H1 (cell line): ENCODE measurements at regions not wholly inside any gene's neighbourhood (a gene's known extent, or its start where the extent isn't known, plus 50 kb on each side); places are given as distances from the start of the nearest gene placed in this dataset.

Experiments used
- CTCF ChIA-PET: fragments of 300-600 bp; sonication (Branson Sonifier 250); formaldehyde crosslinking; loops from one replicate; lab custom pipeline; 2021; ENCODE audit not compliant: partially characterized antibody; lab: Charles Lee
- POLR2A ChIA-PET: fragments of 300-600 bp; sonication (Branson Sonifier 250); formaldehyde crosslinking; loops from one replicate; lab custom pipeline; 2021; ENCODE audit warnings: inconsistent platforms; ENCODE audit not compliant: partially characterized antibody; lab: Charles Lee
- DNase-seq, 2 experiments: peaks; one replicate each; pipeline versions ENCODE4 v3.0.0 to v3.0.0-alpha.2; 2010 to 2022; ENCODE audit warnings: low spot score in 2 of 2, low read depth in 1 of 2, mixed read lengths in 1 of 2
- FAIRE-seq: peaks from 2 replicates; lab custom pipeline; 2011; peaks lifted over from hg19 to GRCh38; lab: Jason Lieb, UNC
- H2AFZ ChIP-seq: 2 replicates; pipeline ENCODE4 v1.8.1; 2012; ENCODE audit warnings: low read length, inconsistent platforms
- H2AK5ac ChIP-seq: 2 replicates; pipeline ENCODE4 v1.6.1; 2013; ENCODE audit warnings: low read depth, low read length
- H2BK120ac ChIP-seq: replicated peaks from 2 replicates; pipeline ENCODE3; 2013; ENCODE audit warnings: low read depth, low read length, inconsistent platforms
- H2BK12ac ChIP-seq: 2 replicates; pipeline ENCODE4 v1.6.1; 2013; ENCODE audit warnings: low read depth, low read length
- H2BK15ac ChIP-seq: 2 replicates; pipeline ENCODE4 v1.6.1; 2013; ENCODE audit warnings: low read length
- H2BK20ac ChIP-seq: 2 replicates; pipeline ENCODE4 v1.6.1; 2013; ENCODE audit warnings: low read length
- H2BK5ac ChIP-seq: 2 replicates; pipeline ENCODE4 v1.6.1; 2013; ENCODE audit warnings: low read depth, low read length
- H3K14ac ChIP-seq: 2 replicates; pipeline ENCODE4 v1.6.1; 2013; ENCODE audit warnings: inconsistent platforms; ENCODE audit not compliant: insufficient read length
- H3K18ac ChIP-seq: 2 replicates; pipeline ENCODE4 v1.6.1; 2013; ENCODE audit warnings: low read length; ENCODE audit errors: extremely low read depth
- H3K23ac ChIP-seq: 2 replicates; pipeline ENCODE4 v1.6.1; 2013; ENCODE audit warnings: inconsistent platforms; ENCODE audit not compliant: insufficient read length
- H3K23me2 ChIP-seq: 2 replicates; pipeline ENCODE4 v1.6.1; 2013; ENCODE audit warnings: low read depth, low read length
- H3K27ac ChIP-seq: 2 replicates; pipeline ENCODE4 v1.6.1; 2011; ENCODE audit warnings: low read depth, low read length, inconsistent platforms
- H3K27me3 ChIP-seq, 4 experiments: replicated peaks in 1 of 4; 1 replicate in 1 of 4; 2 replicates in 3 of 4; pipeline versions ENCODE4 v1.6.1 to v1.8.1; 2011 to 2013; ENCODE audit warnings: low read length in 3 of 4, mild to moderate bottlenecking in 3 of 4, inconsistent platforms in 2 of 4, mixed read lengths in 2 of 4, moderate library complexity in 1 of 4; ENCODE audit not compliant: control insufficient read depth in 3 of 4, insufficient read depth in 3 of 4; ENCODE audit errors: extremely low read depth in 1 of 4
- H3K36me3 ChIP-seq, 4 experiments: 2 replicates each; pipeline versions ENCODE4 v1.6.1 to v1.8.1; 2011 to 2013; ENCODE audit warnings: mild to moderate bottlenecking in 4 of 4, low read length in 3 of 4, moderate library complexity in 2 of 4, control low read depth in 1 of 4, inconsistent platforms in 1 of 4; ENCODE audit not compliant: insufficient read depth in 4 of 4, control insufficient read depth in 2 of 4
- H3K4ac ChIP-seq: replicated peaks from 2 replicates; pipeline ENCODE3; 2013; ENCODE audit warnings: low read length, low read depth, mixed read lengths, inconsistent platforms; ENCODE audit not compliant: insufficient read length
- H3K4me1 ChIP-seq, 4 experiments: replicated peaks in 1 of 4; 1 replicate in 1 of 4; 2 replicates in 3 of 4; pipeline versions ENCODE4 v1.6.1 to v1.8.1; 2011 to 2013; ENCODE audit warnings: low read length in 3 of 4, inconsistent platforms in 2 of 4, mixed read lengths in 1 of 4; ENCODE audit not compliant: insufficient read depth in 4 of 4, control insufficient read depth in 3 of 4
- H3K4me2 ChIP-seq, 2 experiments: 2 replicates each; pipeline versions ENCODE4 v1.6.1 to v1.8.1; 2011 to 2013; ENCODE audit warnings: low read depth in 2 of 2, low read length in 2 of 2, control low read depth in 1 of 2, inconsistent platforms in 1 of 2, mild to moderate bottlenecking in 1 of 2; ENCODE audit not compliant: insufficient read depth in 1 of 2
- H3K4me3 ChIP-seq, 4 experiments: fragments of 200-600, 300-600 bp in 1 of 4; sonication (generic), shearing (Covaris generic), sonication (Bioruptor Twin) in 1 of 4; 2 replicates each; pipeline versions ENCODE4 v1.5.1 to v1.8.1; 2011 to 2016; ENCODE audit warnings: low read length in 4 of 4, low read depth in 3 of 4, control low read depth in 2 of 4, inconsistent platforms in 2 of 4, mild to moderate bottlenecking in 2 of 4, mixed read lengths in 1 of 4, moderate library complexity in 1 of 4; ENCODE audit not compliant: insufficient read depth in 2 of 4; ENCODE audit errors: extremely low read depth in 1 of 4
- H3K56ac ChIP-seq: replicated peaks from 2 replicates; pipeline ENCODE3; 2013; ENCODE audit warnings: low read depth, mild to moderate bottlenecking, mixed read lengths, low read length, inconsistent platforms; ENCODE audit not compliant: insufficient read length
- H3K79me1 ChIP-seq: 2 replicates; pipeline ENCODE4 v1.6.1; 2013; ENCODE audit warnings: low read depth, low read length, control low read depth
- H3K79me2 ChIP-seq, 2 experiments: 2 replicates each; pipeline versions ENCODE4 v1.6.1 to v1.8.1; 2012 to 2013; ENCODE audit warnings: low read length in 2 of 2, mild to moderate bottlenecking in 2 of 2, inconsistent platforms in 1 of 2; ENCODE audit not compliant: insufficient read depth in 2 of 2, control insufficient read depth in 1 of 2
- H3K9ac ChIP-seq, 4 experiments: replicated peaks in 1 of 4; 1 replicate in 1 of 4; 2 replicates in 3 of 4; pipeline versions ENCODE4 v1.6.1 to v1.8.1; 2011 to 2013; ENCODE audit warnings: low read depth in 3 of 4, low read length in 3 of 4, control low read depth in 2 of 4, mild to moderate bottlenecking in 2 of 4, moderate library complexity in 2 of 4, inconsistent platforms in 1 of 4; ENCODE audit errors: extremely low read depth in 1 of 4
- H3K9me3 ChIP-seq, 2 experiments: 2 replicates each; pipeline versions ENCODE4 v1.6.1 to v1.8.1; 2012 to 2013; ENCODE audit warnings: mild to moderate bottlenecking in 2 of 2, moderate library complexity in 2 of 2, control low read depth in 1 of 2, inconsistent platforms in 1 of 2, low read depth in 1 of 2, low read length in 1 of 2, mixed read lengths in 1 of 2; ENCODE audit not compliant: insufficient read depth in 2 of 2
- H4K20me1 ChIP-seq, 2 experiments: replicated peaks in 1 of 2; 2 replicates each; pipeline versions ENCODE3 to v1.8.1; 2011 to 2013; ENCODE audit warnings: inconsistent platforms in 2 of 2, low read length in 2 of 2, mild to moderate bottlenecking in 1 of 2; ENCODE audit not compliant: insufficient read depth in 2 of 2, control insufficient read depth in 1 of 2
- H4K5ac ChIP-seq: 2 replicates; pipeline ENCODE4 v1.6.1; 2013; ENCODE audit warnings: low read length, low read depth, mixed read lengths, inconsistent platforms; ENCODE audit not compliant: insufficient read length
- H4K8ac ChIP-seq: 2 replicates; pipeline ENCODE4 v1.8.0; 2013; ENCODE audit warnings: mild to moderate bottlenecking, moderate library complexity, low read length, inconsistent platforms; ENCODE audit not compliant: insufficient read depth; ENCODE audit errors: extremely low read depth
- H4K91ac ChIP-seq: replicated peaks from 2 replicates; pipeline ENCODE3; 2013; ENCODE audit warnings: low read length, mixed read lengths, inconsistent platforms; ENCODE audit not compliant: insufficient read length
- EP300 ChIP-seq, 2 experiments: IDR thresholded peaks; 1 replicate in 1 of 2; 2 replicates in 1 of 2; pipeline ENCODE4 v1.6.1; 2011 to 2012; ENCODE audit warnings: low read depth in 2 of 2, low read length in 2 of 2, mild to moderate bottlenecking in 2 of 2, borderline replicate concordance in 1 of 2, inconsistent platforms in 1 of 2, moderate library complexity in 1 of 2
- HDAC2 ChIP-seq, 2 experiments: fragments of 300-600 bp in 1 of 2; sonication (generic) in 1 of 2; IDR thresholded peaks; 2 replicates each; pipeline ENCODE4 v1.6.1; 2011 to 2012; ENCODE audit warnings: low read depth in 2 of 2, low read length in 2 of 2, mild to moderate bottlenecking in 2 of 2, moderate library complexity in 2 of 2, borderline replicate concordance in 1 of 2, inconsistent platforms in 1 of 2
- KDM1A ChIP-seq: fragments of 200-600, 300-600 bp; sonication (generic); IDR thresholded peaks from 2 replicates; pipeline ENCODE4 v1.7.1; 2016; ENCODE audit warnings: mild to moderate bottlenecking, low read length, borderline replicate concordance
- POU5F1 ChIP-seq: IDR thresholded peaks from 2 replicates; pipeline ENCODE4 v1.6.1; 2011; ENCODE audit warnings: low read depth, mild to moderate bottlenecking, low read length, moderate library complexity
- RFX5 ChIP-seq: IDR thresholded peaks from 2 replicates; pipeline ENCODE4 v1.6.1; 2011; ENCODE audit warnings: low read depth, low read length, improper control_type of control experiment, borderline replicate concordance
- WGBS, 2 experiments: shearing (Covaris generic) in 1 of 2; methylation state at CpG; one replicate each; pipeline versions ENCODE4 v1.1.6 to v1.1.7; 2013 to 2015; ENCODE audit warnings: low lambda C conversion rate in 2 of 2, mixed read lengths in 2 of 2, inconsistent platforms in 1 of 2, low coverage in 1 of 2, missing lambda C conversion rate in 1 of 2; ENCODE audit not compliant: insufficient replicate concordance in 2 of 2, insufficient coverage in 1 of 2, insufficient read length in 1 of 2; ENCODE audit errors: extremely low coverage in 1 of 2, missing lambda C conversion rate in 1 of 2; 5-methylcytosine and 5-hydroxymethylcytosine counted together

GRCh38 chr10:53395449-53395848, 622.9 kb upstream of the MBL2 start:
- FAIRE-seq (no peak), DNase-seq (no peak)
- no peak overlapping the region for H3K4me2 ChIP-seq
- ChIA-PET CTCF (interaction anchor here (0.7 kb wide), 1 partner anchor 70 kb away, joined by 3 read pairs; no protein-coding TSS in a partner anchor), POLR2A (no interaction called here)
- no peak overlapping the region for H2AK5ac ChIP-seq
- no peak overlapping the region; a peak in 1 of 8 replicates for H3K4me3 ChIP-seq
- no peak overlapping the region for H3K56ac ChIP-seq
- no peak overlapping the region for H3K23ac ChIP-seq
- H3K79me2 ChIP-seq: no peaks in the 10 kb centered on the region
- H3K79me1 ChIP-seq: no peaks in the 10 kb centered on the region
- no peaks in the 10 kb centered on the region for H3K4me1 ChIP-seq
- H3K9ac ChIP-seq: no peak overlapping the region
- H3K27ac ChIP-seq: no peak overlapping the region
- no peak overlapping the region for H2BK120ac ChIP-seq
- no peak overlapping the region for H4K8ac ChIP-seq
- no peak overlapping the region for H4K5ac ChIP-seq
- no peak overlapping the region for H4K91ac ChIP-seq
- H3K27me3 ChIP-seq: no peaks in the 10 kb centered on the region
- no peak overlapping the region for H3K14ac ChIP-seq
- H2BK5ac ChIP-seq: no peak overlapping the region
- no peaks in the 10 kb centered on the region for H4K20me1 ChIP-seq
- H3K18ac ChIP-seq: no peak overlapping the region
- no peaks in the 10 kb centered on the region for H3K23me2 ChIP-seq
- WGBS, 2 experiments: 86% methylated on average over 5 of the region's 5 CpGs; no CpG with 5 or more reads in 1 of the 2 experiments
- no peak overlapping the region for H2BK20ac ChIP-seq
- H3K9me3 ChIP-seq: peaks cover 36 to 45% of the 10 kb centered on the region in 2 experiments
- no peak overlapping the region for H2BK15ac ChIP-seq
- TF ChIP-seq POU5F1 (peak; percentile 41; the same call in 1 of the 2 replicates), RFX5 (no peak), EP300 (IDR thresholded peaks at IDR 0.05; ENCODE audit: borderline replicate concordance in 1 of 2, low read depth in 2 of 2, low read length in 2 of 2) (peak in 1 of 2 experiments; percentile 71; a peak in 1 of 3 replicates), KDM1A (peak; percentile 53; the same call in 1 of the 2 replicates), HDAC2 (IDR thresholded peaks at IDR 0.05; ENCODE audit: borderline replicate concordance in 1 of 2, low read depth in 2 of 2, low read length in 2 of 2) (peak in 1 of 2 experiments; percentile 50; a peak in 1 of 4 replicates)
- H2BK12ac ChIP-seq: no peak overlapping the region
- peaks cover 0 to 20% (median 7%) of the 10 kb centered on the region in 4 experiments; a peak in 4 of 8 replicates for H3K36me3 ChIP-seq
- H2AFZ ChIP-seq: no peak overlapping the region
- no peak overlapping the region for H3K4ac ChIP-seq
